ENCODE measurements at regions not wholly inside any gene's neighbourhood (a gene's known extent, or its start where the extent isn't known, plus 50 kb on each side); places are given as distances from the start of the nearest gene placed in this dataset.
"Not testable (repeated sequence)": the region's sequence is repeated elsewhere in the genome, so short reads cannot be mapped to it uniquely, and the experiment has no call there.

DNA sequence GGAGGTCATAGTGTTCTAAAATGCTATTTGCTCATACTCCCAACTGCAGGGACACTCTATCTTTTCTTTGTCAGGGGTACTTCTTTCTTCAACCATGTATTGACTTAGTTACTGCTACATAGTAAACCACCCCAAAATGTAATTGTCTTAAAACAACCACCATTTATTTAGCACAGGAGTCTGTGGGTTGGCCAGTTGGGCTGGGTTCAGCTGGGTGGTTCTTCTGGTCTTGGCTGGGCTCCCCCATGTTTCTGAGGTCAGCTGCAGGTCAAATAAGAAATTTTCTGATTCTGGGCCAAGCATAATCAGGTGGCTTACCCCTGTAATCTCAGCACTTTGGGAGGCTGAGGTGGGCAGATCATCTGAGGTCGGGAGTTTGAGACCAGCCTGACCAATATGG, 220.0 kb upstream of the BTBD3 start:
- DNase-seq (ENCODE audit: extremely low read depth, low read depth), result no peak
- TF ChIP-seq, protein P1, sequence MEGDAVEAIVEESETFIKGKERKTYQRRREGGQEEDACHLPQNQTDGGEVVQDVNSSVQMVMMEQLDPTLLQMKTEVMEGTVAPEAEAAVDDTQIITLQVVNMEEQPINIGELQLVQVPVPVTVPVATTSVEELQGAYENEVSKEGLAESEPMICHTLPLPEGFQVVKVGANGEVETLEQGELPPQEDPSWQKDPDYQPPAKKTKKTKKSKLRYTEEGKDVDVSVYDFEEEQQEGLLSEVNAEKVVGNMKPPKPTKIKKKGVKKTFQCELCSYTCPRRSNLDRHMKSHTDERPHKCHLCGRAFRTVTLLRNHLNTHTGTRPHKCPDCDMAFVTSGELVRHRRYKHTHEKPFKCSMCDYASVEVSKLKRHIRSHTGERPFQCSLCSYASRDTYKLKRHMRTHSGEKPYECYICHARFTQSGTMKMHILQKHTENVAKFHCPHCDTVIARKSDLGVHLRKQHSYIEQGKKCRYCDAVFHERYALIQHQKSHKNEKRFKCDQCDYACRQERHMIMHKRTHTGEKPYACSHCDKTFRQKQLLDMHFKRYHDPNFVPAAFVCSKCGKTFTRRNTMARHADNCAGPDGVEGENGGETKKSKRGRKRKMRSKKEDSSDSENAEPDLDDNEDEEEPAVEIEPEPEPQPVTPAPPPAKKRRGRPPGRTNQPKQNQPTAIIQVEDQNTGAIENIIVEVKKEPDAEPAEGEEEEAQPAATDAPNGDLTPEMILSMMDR (IDR thresholded peaks at IDR 0.05; ENCODE audit: low read depth, low read length), result no peak

DNA sequence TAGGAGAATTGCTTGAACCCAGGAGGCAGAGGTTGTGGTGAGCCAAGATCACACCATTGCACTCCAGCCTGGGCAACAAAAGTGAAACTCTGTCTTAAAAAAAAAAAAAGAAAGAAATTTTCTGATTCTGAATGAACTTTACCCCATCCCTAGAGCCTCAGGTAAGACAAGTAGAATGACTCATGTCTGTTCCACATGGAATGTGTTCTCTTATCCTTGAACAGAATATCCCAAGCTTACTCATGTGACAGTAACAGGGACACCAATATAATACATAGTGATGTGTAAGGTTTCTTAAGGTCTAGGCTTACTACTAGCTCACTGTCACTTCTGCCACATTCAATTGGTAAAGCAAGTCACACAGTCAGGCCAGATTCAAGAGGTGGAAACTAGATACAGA, 219.6 kb upstream of the BTBD3 start:
- TF ChIP-seq, protein P1 (IDR thresholded peaks at IDR 0.05; ENCODE audit: low read depth, low read length), result no peak
- DNase-seq (ENCODE audit: extremely low read depth, low read depth), result no peak

DNA sequence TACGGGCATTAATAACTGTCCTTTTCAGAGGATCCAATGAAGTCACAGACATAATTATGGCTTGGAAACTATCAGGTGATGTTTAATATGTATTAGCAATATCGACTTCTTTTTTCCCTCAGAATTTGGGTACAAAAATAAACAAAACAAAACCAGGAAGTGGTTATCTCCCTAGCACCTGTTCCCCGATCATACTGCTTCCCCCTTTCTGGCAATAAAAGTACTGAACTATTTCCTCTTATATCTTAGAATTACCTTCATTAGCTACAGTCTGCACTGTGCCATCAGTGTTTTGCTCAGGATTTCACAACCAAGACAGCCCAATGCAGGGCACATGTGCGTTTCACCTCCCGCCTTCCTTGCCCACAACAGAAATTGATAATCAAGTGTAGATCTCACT, 216.9 kb upstream of the BTBD3 start:
- TF ChIP-seq, protein P1 (IDR thresholded peaks at IDR 0.05; ENCODE audit: low read depth, low read length), result no peak
- no peak for DNase-seq (ENCODE audit: extremely low read depth, low read depth)

DNA sequence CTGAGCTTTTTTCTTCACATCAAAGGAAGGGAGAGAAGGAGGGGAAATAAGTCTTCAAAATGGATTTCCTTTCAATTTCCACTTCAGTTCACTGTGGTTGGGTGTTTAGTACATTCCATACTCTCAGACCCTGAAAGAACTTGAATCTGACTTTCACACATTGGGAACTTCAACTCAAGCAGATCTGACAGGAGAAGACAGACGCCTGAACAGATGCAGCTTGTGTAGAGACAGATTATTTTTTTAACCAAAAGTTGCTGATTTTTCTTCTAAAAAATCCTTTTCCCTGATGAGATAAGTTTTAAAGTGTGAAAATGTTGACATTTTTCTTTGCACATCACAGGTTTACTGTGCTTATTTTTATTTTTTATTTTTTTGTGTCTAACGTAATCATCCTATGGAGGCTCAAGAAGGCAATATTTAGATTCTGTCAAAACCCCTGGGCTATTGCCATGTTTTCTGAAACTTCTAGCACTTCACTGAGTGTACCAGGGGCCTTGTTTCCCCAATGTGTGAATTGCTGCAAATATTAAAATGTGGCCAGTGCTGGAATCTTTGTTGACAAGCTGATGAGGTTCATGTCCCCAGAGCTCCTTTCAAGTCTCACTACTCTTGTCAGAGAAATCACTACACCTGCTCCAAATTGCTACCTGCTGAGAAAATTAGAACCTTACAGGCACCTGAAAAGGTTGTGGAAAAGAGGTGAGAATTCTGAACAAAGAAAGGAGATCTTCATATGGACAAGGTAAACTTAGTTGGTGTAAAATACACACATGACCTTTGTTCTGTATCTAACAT, 214.8 kb upstream of the BTBD3 start:
- TF ChIP-seq, protein P1 (IDR thresholded peaks at IDR 0.05; ENCODE audit: low read depth, low read length), result no peak
- no peak for DNase-seq (ENCODE audit: extremely low read depth, low read depth)

DNA sequence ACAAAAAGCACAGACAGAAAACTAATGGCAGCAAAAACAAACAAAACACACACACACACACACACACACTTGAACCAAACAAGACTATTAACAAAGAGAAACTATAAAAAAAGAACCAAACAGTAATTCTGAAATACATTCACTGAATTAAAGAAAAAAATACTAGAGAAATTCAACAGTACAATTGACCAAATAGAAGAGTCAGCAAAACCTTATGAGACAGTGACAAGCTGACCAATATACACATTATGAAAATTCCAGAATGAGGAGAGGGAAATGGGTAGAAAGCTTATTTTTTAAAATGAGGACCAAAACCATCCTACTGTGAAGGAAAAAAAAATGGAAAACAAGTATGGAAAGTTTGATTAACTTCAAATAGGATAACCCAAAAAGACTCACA, 212.2 kb upstream of the BTBD3 start:
- TF ChIP-seq, protein P1 (IDR thresholded peaks at IDR 0.05; ENCODE audit: low read depth, low read length), result no peak
- no peak for DNase-seq (ENCODE audit: extremely low read depth, low read depth)

DNA sequence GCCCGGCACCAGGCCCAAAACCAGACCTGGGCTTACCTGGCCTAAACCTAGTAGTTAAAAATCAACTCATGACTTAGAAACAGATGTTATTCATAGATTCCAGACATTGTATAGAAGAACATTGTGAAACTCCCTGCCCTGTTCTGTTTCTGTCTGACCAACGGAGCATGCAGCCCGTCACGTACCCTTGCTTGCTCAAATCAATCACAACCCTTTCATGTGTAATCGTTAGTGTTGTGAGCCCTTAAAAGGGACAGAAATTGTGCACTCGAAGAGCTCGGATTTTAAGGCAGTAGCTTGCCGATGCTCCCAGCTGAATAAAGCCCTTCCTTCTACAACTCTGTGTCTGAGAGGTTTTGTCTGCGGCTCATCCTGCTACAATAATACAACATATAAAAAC, 209.5 kb upstream of the BTBD3 start:
- not testable (repeated sequence) for DNase-seq (ENCODE audit: extremely low read depth, low read depth)

DNA sequence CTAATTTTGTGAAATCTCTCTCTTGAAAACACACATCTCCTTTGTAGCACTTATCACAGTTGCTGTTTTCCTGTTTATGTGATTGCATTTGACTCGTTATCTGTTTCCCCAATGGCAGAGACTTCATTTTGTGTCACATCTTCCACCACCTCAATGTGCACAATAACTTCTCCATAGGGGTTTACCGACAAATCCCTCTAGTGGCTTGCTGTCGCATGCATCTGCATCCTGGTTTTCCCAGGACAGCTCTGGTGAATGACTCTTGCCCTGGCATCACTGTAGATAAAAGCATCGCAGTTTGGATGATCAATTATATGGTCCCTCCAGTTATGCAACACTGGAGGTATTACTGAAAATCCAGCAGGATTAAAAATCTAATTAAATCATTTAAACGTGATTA, 206.5 kb upstream of the BTBD3 start:
- no peak for DNase-seq (ENCODE audit: extremely low read depth, low read depth)
- TF ChIP-seq, protein P1 (IDR thresholded peaks at IDR 0.05; ENCODE audit: low read depth, low read length), result no peak

DNA sequence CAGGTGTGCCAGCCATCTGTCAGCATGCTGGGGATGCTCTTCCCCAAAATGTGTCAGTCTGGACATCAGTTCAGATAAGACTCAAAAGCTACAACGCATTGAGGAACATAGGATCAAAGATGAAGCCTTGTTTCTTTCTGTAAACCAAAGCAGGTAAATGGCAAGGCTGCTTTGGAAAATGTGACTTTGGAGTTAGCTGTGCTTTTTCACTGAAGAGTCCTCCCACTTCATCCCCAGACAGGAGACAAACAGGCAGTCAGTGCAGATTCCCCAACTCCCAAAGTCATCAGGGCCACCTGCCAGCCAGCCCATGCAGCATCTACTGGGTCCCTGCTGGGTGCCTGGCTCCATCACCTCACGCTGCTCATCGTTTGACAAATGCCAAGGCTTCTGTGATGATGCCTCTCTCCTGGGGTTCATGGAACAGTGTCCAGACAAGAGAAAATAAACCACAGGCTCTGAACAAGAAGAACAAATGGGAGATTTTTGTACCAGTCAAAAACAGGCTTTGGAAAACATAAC, 205.0 kb upstream of the BTBD3 start:
- DNase-seq (ENCODE audit: extremely low read depth, low read depth), result no peak
- TF ChIP-seq, protein P1 (IDR thresholded peaks at IDR 0.05; ENCODE audit: low read depth, low read length), result no peak
